IPS-20b (cell line): ENCODE measurements at regions not wholly inside any gene's neighbourhood (a gene's known extent, or its start where the extent isn't known, plus 50 kb on each side); places are given as distances from the start of the nearest gene placed in this dataset.
"Not testable (repeated sequence)": the region's sequence is repeated elsewhere in the genome, so short reads cannot be mapped to it uniquely, and the experiment has no call there.

Source experiments
- H3K27ac ChIP-seq: one replicate; pipeline ENCODE4 v1.5.1; 2013; ENCODE audit warnings: low read length
- H3K27me3 ChIP-seq: 2 replicates; pipeline ENCODE4 v1.6.1; 2013; ENCODE audit warnings: mild to moderate bottlenecking, low read length, inconsistent platforms; ENCODE audit not compliant: insufficient read depth
- H3K36me3 ChIP-seq: 2 replicates; pipeline ENCODE4 v1.6.1; 2013; ENCODE audit warnings: low read depth, mild to moderate bottlenecking, inconsistent platforms, low read length, moderate library complexity; ENCODE audit not compliant: insufficient read depth
- H3K4me1 ChIP-seq: 2 replicates; pipeline ENCODE4 v1.6.1; 2013; ENCODE audit warnings: mild to moderate bottlenecking, control low read depth, inconsistent platforms, low read length, moderate library complexity; ENCODE audit not compliant: insufficient read depth
- H3K4me3 ChIP-seq: 2 replicates; pipeline ENCODE4 v1.5.1; 2013; ENCODE audit warnings: mild to moderate bottlenecking, low read length, inconsistent platforms
- H3K9ac ChIP-seq: 2 replicates; pipeline ENCODE4 v1.6.1; 2013; ENCODE audit warnings: low read depth, mild to moderate bottlenecking, inconsistent platforms, low read length, moderate library complexity
- H3K9me3 ChIP-seq: 2 replicates; pipeline ENCODE4 v1.6.1; 2013; ENCODE audit warnings: mild to moderate bottlenecking, low read depth, low read length, inconsistent platforms; ENCODE audit not compliant: insufficient read depth

GRCh38 chr21:22023896-22024295 lies 1025.7 kb downstream of the NCAM2 start:
- not testable (repeated sequence) for H3K27ac ChIP-seq, H3K4me3 ChIP-seq, H3K27me3 ChIP-seq, H3K4me1 ChIP-seq, H3K36me3 ChIP-seq, H3K9ac ChIP-seq, H3K9me3 ChIP-seq

DNA sequence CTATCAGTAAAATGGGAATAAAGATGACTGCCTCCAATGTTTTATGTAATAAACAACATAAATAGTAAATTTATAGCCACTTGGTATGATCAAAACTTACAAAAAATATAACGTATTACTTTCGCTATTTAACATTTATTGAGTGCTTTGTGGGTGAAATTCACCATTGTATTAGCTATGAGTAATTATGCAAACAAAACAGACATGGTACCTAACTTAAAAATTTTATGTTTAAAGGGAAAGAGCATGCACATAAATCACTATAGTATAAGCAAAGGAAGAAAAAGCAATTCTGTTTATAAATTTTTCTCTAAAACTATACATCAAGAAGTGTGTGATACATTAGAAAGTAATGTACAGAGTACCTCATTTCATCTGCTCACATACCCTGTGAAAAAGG lies 1046.2 kb downstream of the NCAM2 start:
- Histone ChIP-seq H3K36me3 (no peaks in the 10 kb centered on the region), H3K4me3 (no peak overlapping the region), H3K27ac (no peak overlapping the region), H3K4me1 (no peaks in the 10 kb centered on the region), H3K9ac (no peak overlapping the region), H3K9me3 (no peaks in the 10 kb centered on the region; the same call in 1 of the 2 replicates), H3K27me3 (no peaks in the 10 kb centered on the region)

- no peaks in the 10 kb centered on the region for H3K4me1 ChIP-seq
- no peaks in the 10 kb centered on the region for H3K36me3 ChIP-seq
- H3K4me3 ChIP-seq = no peak overlapping the region
- no peak overlapping the region for H3K27ac ChIP-seq
- no peaks in the 10 kb centered on the region; the same call in 1 of the 2 replicates for H3K9me3 ChIP-seq
- H3K9ac ChIP-seq = no peak overlapping the region
- H3K27me3 ChIP-seq = no peaks in the 10 kb centered on the region
Observed at GRCh38 chr21:22046576-22046975, 1048.4 kb downstream of the NCAM2 start.

DNA sequence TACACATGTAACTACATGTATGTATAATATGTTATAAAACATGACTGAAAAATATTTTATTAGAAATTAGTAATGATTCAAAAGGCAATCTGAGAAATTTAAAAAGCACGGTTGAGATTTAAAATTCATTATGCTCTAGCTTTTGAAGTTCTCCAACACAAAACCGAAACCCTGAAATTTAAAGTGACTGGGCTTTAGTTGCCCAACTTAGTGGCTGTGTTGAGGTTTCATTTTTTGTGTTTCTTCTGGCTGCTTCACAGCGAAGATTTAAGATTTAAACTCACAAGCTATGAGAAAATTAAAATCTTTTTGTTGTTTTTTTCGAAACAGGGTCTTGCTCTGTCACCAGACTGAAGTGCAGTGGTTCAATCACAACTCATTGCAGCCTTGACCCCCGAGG lies 1058.7 kb downstream of the NCAM2 start:
- no peak overlapping the region for H3K4me3 ChIP-seq

GRCh38 chr21:22062472-22063139 lies 1064.4 kb downstream of the NCAM2 start:
- H3K36me3 ChIP-seq = no peaks in the 10 kb centered on the region
- H3K9me3 ChIP-seq = no peaks in the 10 kb centered on the region
- H3K27me3 ChIP-seq = no peaks in the 10 kb centered on the region
- H3K27ac ChIP-seq = no peak overlapping the region
- no peak overlapping the region for H3K4me3 ChIP-seq
- H3K4me1 ChIP-seq = no peaks in the 10 kb centered on the region
- no peak overlapping the region for H3K9ac ChIP-seq

More for the DNA sequence above, 1058.7 kb downstream of the NCAM2 start:
- no peak overlapping the region for H3K27ac ChIP-seq
- H3K9ac ChIP-seq = no peak overlapping the region
- H3K27me3 ChIP-seq = no peaks in the 10 kb centered on the region
- no peaks in the 10 kb centered on the region for H3K36me3 ChIP-seq
- H3K9me3 ChIP-seq = no peaks in the 10 kb centered on the region
- H3K4me1 ChIP-seq = no peaks in the 10 kb centered on the region

DNA sequence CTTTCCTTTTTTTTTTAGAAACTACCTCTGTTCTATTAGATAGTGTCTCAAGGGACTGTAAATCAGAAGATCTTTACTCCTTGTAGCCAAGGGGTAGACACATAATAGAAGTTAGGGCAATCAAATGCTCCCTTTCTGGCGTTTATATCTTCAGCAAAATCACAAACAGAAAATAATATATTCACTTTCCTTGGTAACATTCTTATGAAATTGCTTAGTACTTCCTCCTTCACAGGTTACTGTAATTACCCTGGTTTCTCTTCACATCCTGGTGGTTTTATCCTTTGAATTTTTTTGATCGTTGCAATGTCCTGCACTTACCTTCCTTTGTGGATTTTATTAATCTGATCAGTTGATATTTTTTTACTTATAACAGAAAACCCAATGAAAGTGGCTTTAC lies 1064.9 kb downstream of the NCAM2 start:
- no peak overlapping the region for H3K4me3 ChIP-seq
- H3K9me3 ChIP-seq = no peaks in the 10 kb centered on the region
- H3K4me1 ChIP-seq = no peaks in the 10 kb centered on the region
- no peaks in the 10 kb centered on the region for H3K36me3 ChIP-seq
- no peak overlapping the region for H3K9ac ChIP-seq
- no peak overlapping the region for H3K27ac ChIP-seq
- no peaks in the 10 kb centered on the region for H3K27me3 ChIP-seq

- Histone ChIP-seq H3K9ac (no peak overlapping the region), H3K4me1 (peaks cover 10% of the 10 kb centered on the region; the same call in 1 of the 2 replicates), H3K4me3 (no peak overlapping the region), H3K27me3 (no peaks in the 10 kb centered on the region), H3K27ac (no peak overlapping the region), H3K36me3 (no peaks in the 10 kb centered on the region), H3K9me3 (peaks cover 4% of the 10 kb centered on the region; the same call in 1 of the 2 replicates)
Observed at GRCh38 chr21:22076471-22076870, 1078.3 kb downstream of the NCAM2 start.

GRCh38 chr21:22083899-22084298 lies 1085.7 kb downstream of the NCAM2 start:
- no peak overlapping the region for H3K9ac ChIP-seq
- no peak overlapping the region for H3K27ac ChIP-seq

DNA sequence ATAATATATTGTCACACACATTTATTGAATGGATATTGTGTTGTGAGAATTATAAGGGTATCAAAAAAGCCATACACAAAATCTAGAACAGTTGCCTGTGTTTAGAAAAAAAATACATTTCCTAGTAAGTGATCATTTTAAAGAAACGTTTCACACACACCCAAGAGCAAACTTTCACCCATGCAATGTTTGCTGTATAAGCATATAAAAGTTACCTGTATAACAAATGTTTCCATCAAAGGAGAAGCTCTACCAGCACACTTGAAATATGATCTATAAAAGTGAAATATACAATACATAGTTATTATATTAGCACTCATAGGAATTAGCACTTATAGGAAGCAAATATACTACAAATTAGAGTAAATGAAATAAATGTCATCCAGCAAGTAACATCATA lies 1098.1 kb downstream of the NCAM2 start:
- Histone ChIP-seq H3K27me3 (no peaks in the 10 kb centered on the region; the same call in 1 of the 2 replicates), H3K4me1 (no peaks in the 10 kb centered on the region), H3K27ac (no peak overlapping the region), H3K36me3 (no peaks in the 10 kb centered on the region), H3K9ac (no peak overlapping the region), H3K4me3 (no peak overlapping the region), H3K9me3 (no peaks in the 10 kb centered on the region)

More at GRCh38 chr21:22083899-22084298, 1085.7 kb downstream of the NCAM2 start:
- peaks cover 11% of the 10 kb centered on the region; the same call in 1 of the 2 replicates for H3K9me3 ChIP-seq
- no peak overlapping the region for H3K4me3 ChIP-seq
- no peaks in the 10 kb centered on the region for H3K36me3 ChIP-seq
- no peaks in the 10 kb centered on the region for H3K27me3 ChIP-seq
- H3K4me1 ChIP-seq = no peaks in the 10 kb centered on the region

GRCh38 chr21:22106720-22107410 lies 1108.7 kb downstream of the NCAM2 start:
- H3K27ac ChIP-seq = no peak overlapping the region
- no peak overlapping the region for H3K4me3 ChIP-seq
- H3K27me3 ChIP-seq = no peaks in the 10 kb centered on the region
- H3K9ac ChIP-seq = no peak overlapping the region
- H3K36me3 ChIP-seq = no peaks in the 10 kb centered on the region
- no peaks in the 10 kb centered on the region for H3K4me1 ChIP-seq
- H3K9me3 ChIP-seq = no peaks in the 10 kb centered on the region

DNA sequence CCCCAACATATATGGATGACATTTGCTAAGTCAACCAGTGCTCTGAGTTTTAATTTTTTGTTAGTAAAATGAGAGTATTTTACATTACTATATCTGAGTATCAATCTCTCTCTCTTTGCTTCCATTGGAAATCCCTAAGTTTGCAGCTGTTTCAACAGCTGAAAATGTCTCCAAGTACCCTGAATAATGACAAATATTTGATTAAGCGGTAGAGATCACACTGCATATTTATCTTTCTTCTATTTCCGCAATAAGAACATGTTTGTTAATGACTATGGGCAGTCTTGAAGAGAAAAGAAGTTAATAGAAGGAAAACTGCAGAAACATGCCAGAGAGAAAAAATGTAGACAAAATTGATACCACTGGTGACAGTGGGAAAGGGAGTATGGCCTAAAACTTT lies 1117.5 kb downstream of the NCAM2 start:
- Histone ChIP-seq H3K4me1 (no peaks in the 10 kb centered on the region), H3K4me3 (no peak overlapping the region), H3K27me3 (no peaks in the 10 kb centered on the region), H3K9ac (no peak overlapping the region), H3K9me3 (no peaks in the 10 kb centered on the region), H3K27ac (no peak overlapping the region), H3K36me3 (no peaks in the 10 kb centered on the region)

GRCh38 chr21:22120616-22121266 lies 1122.5 kb downstream of the NCAM2 start:
- no peak overlapping the region for H3K4me3 ChIP-seq
- no peak overlapping the region for H3K27ac ChIP-seq
- H3K9ac ChIP-seq = no peak overlapping the region
- H3K4me1 ChIP-seq = no peaks in the 10 kb centered on the region
- H3K9me3 ChIP-seq = no peaks in the 10 kb centered on the region
- H3K36me3 ChIP-seq = no peaks in the 10 kb centered on the region
- no peaks in the 10 kb centered on the region for H3K27me3 ChIP-seq
